ENCODE measurements at regions not wholly inside any gene's neighbourhood (a gene's known extent, or its start where the extent isn't known, plus 50 kb on each side); places are given as distances from the start of the nearest gene placed in this dataset.

DNA sequence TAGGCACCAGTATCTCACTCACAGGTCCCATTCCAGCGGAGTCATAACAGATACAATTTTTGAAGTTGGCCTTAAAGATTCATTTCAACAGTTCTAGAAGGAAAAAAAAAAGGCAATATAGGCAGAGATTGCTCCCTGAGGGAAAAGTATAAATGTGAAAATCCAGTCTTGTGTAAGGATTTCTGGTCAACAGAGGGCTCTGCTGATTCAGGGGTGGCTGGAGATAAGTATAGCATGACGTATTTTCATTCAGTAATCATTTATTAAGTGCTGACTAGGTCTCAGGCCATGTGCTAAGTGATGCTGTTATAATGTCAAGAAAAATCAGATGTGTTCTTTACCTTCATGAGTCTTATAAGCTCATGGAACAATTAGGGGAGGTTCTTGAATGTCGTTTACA is 377.3 kb upstream of the MEF2C start:
- Mint-ChIP-seq H3K4me3 (no peak overlapping the region), H3K27ac (no peak overlapping the region), H3K4me1 (ENCODE audit: low read depth) (peaks cover 6% of the 10 kb centered on the region), H3K9me3 (peaks cover 8% of the 10 kb centered on the region), H3K36me3 (ENCODE audit: low read depth) (no peaks in the 10 kb centered on the region), H3K27me3 (no peaks in the 10 kb centered on the region)
- intact Hi-C loops (cut with micrococcal nuclease) = no loop called here

DNA sequence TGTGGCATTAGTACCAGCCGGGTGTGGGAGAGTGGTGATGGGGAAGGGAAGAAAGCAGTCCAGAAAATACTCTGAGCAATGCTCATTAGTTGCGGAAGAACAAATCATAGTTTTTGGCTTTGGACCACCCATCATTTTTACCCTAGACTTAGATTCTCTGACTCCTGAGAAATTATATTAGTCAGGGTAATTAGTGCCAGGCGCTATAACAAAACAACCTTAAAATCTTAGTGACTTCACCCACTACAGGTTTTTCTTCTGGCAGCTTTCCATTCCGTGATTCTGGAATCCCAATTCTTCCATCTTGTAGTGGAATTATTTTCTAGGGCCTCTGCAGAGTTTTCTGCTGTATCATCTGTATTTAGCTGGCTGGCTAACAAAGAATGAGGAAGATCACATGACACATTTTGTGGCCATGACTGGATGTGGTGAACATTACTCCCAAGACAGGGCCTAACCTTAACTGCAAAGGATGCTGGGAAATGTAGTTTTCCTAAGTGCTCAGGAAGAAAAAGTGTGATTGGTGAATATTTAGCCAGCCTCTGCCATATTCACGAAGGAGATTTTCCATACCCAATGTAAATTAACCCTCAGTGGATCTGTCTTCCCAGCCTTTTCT is 373.0 kb upstream of the MEF2C start:
- peaks cover 14% of the 10 kb centered on the region for H3K4me1 Mint-ChIP-seq (ENCODE audit: low read depth)
- no peaks in the 10 kb centered on the region for H3K36me3 Mint-ChIP-seq (ENCODE audit: low read depth)
- H3K4me3 Mint-ChIP-seq = no peak overlapping the region
- no peak overlapping the region for H3K27ac Mint-ChIP-seq
- intact Hi-C loops (cut with micrococcal nuclease) = no loop called here
- no peaks in the 10 kb centered on the region for H3K27me3 Mint-ChIP-seq
- H3K9me3 Mint-ChIP-seq = peaks cover 10% of the 10 kb centered on the region

DNA sequence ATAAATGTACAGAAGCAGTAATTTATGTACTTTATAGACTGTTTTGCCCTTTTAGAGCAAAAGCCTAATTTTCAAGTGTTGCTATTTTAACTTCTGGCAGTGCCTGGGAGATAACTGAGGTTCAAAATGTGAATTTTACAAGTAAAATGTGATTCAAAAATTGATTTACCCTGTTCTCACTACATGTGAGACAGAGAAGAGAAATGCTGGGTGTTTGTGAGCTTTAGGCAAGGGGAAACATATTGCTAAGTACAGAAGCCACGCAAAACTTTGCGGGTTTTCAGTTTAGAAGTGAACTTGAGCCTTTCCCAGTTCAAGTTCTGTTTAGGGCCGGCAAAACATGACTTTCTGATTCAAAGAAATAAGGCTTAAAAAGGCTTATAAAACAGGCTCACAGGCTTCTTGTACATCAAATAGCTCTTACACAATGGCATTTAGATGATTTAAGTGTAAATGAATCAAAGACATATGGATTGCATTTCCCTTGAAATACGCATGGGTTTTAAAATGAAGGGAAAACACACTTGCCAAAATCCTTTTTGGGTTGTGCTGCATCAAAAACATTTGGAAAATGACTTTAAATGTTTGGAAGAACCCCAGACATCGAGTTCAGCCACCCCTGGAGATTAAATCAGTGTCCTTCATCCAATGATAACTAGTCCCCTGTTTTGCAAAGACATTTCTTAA is 370.8 kb upstream of the MEF2C start:
- H3K36me3 Mint-ChIP-seq (ENCODE audit: low read depth) = no peaks in the 10 kb centered on the region
- H3K4me3 Mint-ChIP-seq = no peak overlapping the region
- peaks cover 14% of the 10 kb centered on the region for H3K4me1 Mint-ChIP-seq (ENCODE audit: low read depth)
- no peaks in the 10 kb centered on the region for H3K27me3 Mint-ChIP-seq
- H3K9me3 Mint-ChIP-seq = peaks cover 10% of the 10 kb centered on the region
- H3K27ac Mint-ChIP-seq = no peak overlapping the region
- intact Hi-C loops (cut with micrococcal nuclease) = no loop called here

DNA sequence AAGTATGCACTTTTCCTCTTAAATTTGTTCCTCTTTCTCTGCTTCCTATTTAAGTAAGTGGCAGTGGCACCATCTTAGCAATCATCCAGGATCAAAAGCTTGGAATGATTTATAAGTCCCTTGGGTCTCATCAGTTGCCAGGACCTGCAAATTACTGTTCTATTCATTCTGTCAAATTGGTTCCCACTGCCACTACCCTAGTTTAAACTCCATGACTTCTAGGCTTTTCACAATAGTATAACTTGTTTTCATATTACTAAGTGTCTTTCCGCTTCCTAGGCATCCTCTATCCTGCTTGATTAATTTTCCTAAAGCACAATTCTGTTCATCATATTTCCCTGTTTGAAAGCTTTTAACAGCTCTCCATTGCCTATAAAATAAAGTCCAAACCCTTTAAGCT is 363.9 kb upstream of the MEF2C start:
- peaks cover 13% of the 10 kb centered on the region for H3K4me1 Mint-ChIP-seq (ENCODE audit: low read depth)
- no peaks in the 10 kb centered on the region for H3K9me3 Mint-ChIP-seq
- H3K27me3 Mint-ChIP-seq = no peaks in the 10 kb centered on the region
- intact Hi-C loops (cut with micrococcal nuclease) = no loop called here
- no peaks in the 10 kb centered on the region for H3K36me3 Mint-ChIP-seq (ENCODE audit: low read depth)
- no peak overlapping the region for H3K4me3 Mint-ChIP-seq
- no peak overlapping the region for H3K27ac Mint-ChIP-seq

DNA sequence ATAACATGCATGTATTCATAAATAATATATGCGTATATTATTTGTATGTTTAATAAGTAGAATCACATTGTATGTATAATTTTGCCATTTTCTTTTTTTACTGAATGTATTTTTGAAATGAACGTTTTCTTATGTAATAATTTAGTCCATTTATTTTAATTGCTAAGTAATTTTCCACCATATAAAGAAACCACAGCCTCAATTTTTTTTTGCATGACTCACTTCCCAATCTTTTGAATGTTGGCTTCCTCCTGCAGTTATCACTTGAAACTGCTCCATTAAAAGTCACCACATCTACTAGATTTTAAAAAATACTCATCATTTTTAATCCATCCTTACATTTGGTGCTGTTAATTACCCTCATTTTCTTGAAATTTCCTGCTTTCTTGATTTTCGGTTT is 363.3 kb upstream of the MEF2C start:
- no peaks in the 10 kb centered on the region for H3K27me3 Mint-ChIP-seq
- no peaks in the 10 kb centered on the region for H3K9me3 Mint-ChIP-seq
- intact Hi-C loops (cut with micrococcal nuclease) = no loop called here
- H3K4me3 Mint-ChIP-seq = no peak overlapping the region
- H3K4me1 Mint-ChIP-seq (ENCODE audit: low read depth) = peaks cover 13% of the 10 kb centered on the region
- no peaks in the 10 kb centered on the region for H3K36me3 Mint-ChIP-seq (ENCODE audit: low read depth)
- H3K27ac Mint-ChIP-seq = no peak overlapping the region

DNA sequence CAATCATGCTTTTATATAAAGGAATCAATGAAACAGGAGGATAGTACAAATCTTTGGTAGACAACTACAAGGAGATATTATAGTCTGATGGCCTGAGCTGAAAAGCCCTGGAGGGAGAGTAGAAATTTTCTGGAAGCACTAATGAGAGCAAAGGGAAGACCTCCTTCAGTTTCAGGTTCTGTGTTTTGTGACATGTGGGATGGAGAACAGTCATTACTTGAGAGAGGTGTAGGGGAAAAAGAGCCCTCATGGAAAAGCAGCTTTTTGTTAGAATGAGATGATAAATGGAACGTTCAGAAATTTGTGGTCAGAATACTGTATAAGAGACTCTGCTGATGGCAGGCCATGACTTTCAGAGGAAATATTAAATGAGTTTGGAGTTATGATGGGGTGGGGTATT is 360.6 kb upstream of the MEF2C start:
- no peak overlapping the region for H3K27ac Mint-ChIP-seq
- no peaks in the 10 kb centered on the region for H3K9me3 Mint-ChIP-seq
- H3K27me3 Mint-ChIP-seq = no peaks in the 10 kb centered on the region
- no peaks in the 10 kb centered on the region for H3K36me3 Mint-ChIP-seq (ENCODE audit: low read depth)
- H3K4me1 Mint-ChIP-seq (ENCODE audit: low read depth) = peaks cover 13% of the 10 kb centered on the region
- H3K4me3 Mint-ChIP-seq = no peak overlapping the region
- intact Hi-C loops (cut with micrococcal nuclease) = no loop called here

DNA sequence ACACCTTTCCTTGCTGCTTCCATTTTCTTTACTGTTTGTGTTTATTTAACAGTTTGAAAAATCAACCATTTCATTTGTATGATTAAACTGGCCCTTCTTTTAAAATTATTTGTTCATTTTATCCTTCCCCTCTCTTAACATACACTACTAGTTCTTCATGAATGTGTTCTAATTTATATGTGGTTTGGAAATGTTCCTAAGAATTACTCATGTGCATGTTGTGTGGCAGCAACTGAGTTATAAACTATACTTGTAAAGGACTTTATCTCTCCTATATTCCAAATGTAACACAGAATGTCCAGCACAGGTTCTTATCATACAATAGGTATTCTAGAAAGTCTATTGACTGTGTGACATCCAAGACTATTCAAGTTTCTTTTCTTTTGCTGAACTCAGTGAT is 358.2 kb upstream of the MEF2C start:
- no peaks in the 10 kb centered on the region for H3K27me3 Mint-ChIP-seq
- H3K9me3 Mint-ChIP-seq = no peaks in the 10 kb centered on the region
- intact Hi-C loops (cut with micrococcal nuclease) = no loop called here
- peaks cover 8% of the 10 kb centered on the region for H3K4me1 Mint-ChIP-seq (ENCODE audit: low read depth)
- H3K36me3 Mint-ChIP-seq (ENCODE audit: low read depth) = no peaks in the 10 kb centered on the region
- H3K27ac Mint-ChIP-seq = no peak overlapping the region
- no peak overlapping the region for H3K4me3 Mint-ChIP-seq

DNA sequence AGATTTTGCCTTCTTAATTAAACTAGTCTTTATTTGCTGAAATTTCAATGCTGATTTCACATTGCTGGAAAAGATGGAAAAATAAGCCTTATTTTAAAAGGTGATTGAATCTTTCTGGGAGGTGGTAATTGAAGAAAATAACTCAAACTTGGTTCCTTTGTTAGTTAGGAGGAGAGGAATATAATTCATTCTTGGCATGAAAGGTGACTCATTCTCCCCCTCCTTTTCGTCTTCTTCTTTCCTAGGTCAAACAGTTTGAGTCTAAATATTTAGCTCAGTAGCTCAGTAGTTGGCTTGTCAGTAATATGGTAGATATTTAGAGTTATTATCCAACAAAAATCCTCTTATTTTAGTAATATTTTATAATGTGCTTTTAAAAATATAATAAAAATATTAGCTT is 353.9 kb upstream of the MEF2C start:
- intact Hi-C loops (cut with micrococcal nuclease) = no loop called here
- H3K9me3 Mint-ChIP-seq = no peaks in the 10 kb centered on the region
- no peaks in the 10 kb centered on the region for H3K27me3 Mint-ChIP-seq
- H3K4me3 Mint-ChIP-seq = no peak overlapping the region
- peaks cover 5% of the 10 kb centered on the region for H3K4me1 Mint-ChIP-seq (ENCODE audit: low read depth)
- H3K36me3 Mint-ChIP-seq (ENCODE audit: low read depth) = no peaks in the 10 kb centered on the region
- H3K27ac Mint-ChIP-seq = no peak overlapping the region

DNA sequence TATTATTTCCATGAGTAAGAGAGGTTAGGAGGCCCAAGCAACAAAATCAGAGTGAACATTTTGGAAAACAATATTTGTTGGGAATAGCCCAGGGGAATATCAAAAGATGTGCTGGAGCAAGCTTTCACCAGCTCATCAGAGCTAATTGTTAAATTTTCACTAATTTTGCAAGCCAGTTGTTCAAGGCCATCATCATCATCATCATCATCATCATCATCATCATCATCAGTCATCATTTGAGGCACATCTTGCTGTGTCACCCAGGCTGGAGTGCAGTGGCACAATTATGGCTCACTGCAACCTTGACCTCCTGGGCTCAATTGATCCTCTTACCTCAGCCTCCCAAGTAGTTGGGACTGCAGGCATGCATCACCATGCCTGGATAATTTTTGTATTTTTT is 350.5 kb upstream of the MEF2C start:
- H3K9me3 Mint-ChIP-seq = no peaks in the 10 kb centered on the region
- H3K27me3 Mint-ChIP-seq = no peaks in the 10 kb centered on the region
- no peaks in the 10 kb centered on the region for H3K36me3 Mint-ChIP-seq (ENCODE audit: low read depth)
- H3K4me1 Mint-ChIP-seq (ENCODE audit: low read depth) = peaks cover 5% of the 10 kb centered on the region
- no peak overlapping the region for H3K27ac Mint-ChIP-seq
- intact Hi-C loops (cut with micrococcal nuclease) = no loop called here
- no peak overlapping the region for H3K4me3 Mint-ChIP-seq

DNA sequence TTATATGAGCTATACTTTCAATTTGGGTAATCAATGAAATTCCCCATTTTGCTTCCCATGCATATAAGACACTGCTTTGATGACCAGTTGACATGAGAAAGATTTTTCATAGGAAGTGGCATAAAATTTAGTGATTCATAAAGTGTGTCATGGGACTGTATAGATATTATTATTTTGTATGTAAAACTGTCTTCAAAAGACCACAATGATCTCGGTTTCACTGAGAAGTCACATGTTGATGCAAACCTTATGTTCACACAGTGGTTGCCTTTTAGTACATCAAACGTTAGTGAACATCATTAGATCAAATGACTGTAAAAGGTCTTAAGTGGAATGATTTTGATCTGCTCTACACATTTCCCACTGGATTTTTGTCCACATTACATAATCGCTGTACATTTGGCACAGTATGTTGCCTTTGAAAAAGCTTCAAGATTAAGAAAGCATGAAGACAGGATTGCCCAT is 349.2 kb upstream of the MEF2C start:
- Mint-ChIP-seq H3K4me1 (ENCODE audit: low read depth) (peaks cover 5% of the 10 kb centered on the region), H3K36me3 (ENCODE audit: low read depth) (no peaks in the 10 kb centered on the region), H3K27me3 (no peaks in the 10 kb centered on the region), H3K27ac (no peak overlapping the region), H3K4me3 (no peak overlapping the region), H3K9me3 (no peaks in the 10 kb centered on the region)
- intact Hi-C loops (cut with micrococcal nuclease) = no loop called here

DNA sequence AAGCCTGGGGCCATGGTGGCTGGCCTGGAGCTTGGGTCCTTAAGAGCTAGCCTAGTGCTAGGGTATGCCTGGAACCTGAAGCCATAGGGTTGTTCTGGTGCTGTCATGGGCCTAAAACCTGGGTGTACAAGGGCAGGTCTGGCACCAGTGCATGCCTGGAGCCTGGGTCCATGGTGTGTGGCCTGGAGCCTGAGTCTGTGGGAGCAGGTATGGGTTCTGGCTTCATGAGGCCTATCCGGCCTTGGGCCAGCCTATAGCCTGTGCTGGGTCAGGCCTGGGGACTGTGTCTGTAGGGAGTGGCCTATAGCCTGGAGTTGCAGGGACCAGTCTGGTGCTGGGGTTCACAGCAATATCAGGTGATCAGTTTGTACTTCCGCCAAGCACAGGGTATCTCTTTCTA is 347.2 kb upstream of the MEF2C start:
- H3K4me1 Mint-ChIP-seq (ENCODE audit: low read depth) = no peaks in the 10 kb centered on the region
- no peak overlapping the region for H3K4me3 Mint-ChIP-seq
- no peaks in the 10 kb centered on the region for H3K27me3 Mint-ChIP-seq
- intact Hi-C loops (cut with micrococcal nuclease) = no loop called here
- H3K27ac Mint-ChIP-seq = no peak overlapping the region
- H3K36me3 Mint-ChIP-seq (ENCODE audit: low read depth) = no peaks in the 10 kb centered on the region
- H3K9me3 Mint-ChIP-seq = no peaks in the 10 kb centered on the region

DNA sequence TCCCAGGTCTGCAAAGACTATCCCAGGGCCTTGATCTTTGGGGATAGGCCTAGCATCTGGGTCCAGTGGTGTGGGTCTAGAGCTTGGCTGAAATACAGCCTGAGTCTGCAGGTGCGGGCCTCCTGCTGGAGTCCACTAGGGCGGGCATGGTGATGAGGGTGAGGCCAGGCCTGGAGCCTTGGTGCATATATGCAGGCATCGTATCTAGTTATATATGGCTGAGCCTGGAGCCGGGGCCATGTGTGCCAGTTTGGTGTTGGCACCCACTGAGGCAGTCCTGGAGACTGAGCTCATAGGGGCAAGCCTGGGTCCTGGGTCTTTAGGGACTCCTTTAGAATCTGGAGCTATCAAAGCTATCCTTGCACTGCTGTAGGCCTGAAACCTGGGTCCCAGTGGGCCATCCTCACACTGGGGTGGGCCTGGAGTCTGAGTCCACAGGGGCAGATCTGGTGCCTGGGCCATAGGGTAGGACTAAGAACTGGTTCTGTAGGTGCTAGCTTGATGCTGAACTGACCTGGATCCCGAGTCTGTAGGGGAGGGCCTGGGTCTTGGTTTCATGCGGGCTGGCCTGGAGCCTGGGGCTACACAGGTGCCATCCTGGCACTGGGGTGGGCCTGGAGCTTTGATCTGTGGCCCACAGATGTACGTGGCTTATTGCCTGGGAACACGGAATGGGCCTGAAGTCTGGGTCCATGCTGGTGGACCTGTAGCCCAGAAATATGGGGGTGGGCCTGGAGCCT is 346.5 kb upstream of the MEF2C start:
- H3K4me3 Mint-ChIP-seq = no peak overlapping the region
- no peaks in the 10 kb centered on the region for H3K27me3 Mint-ChIP-seq
- H3K36me3 Mint-ChIP-seq (ENCODE audit: low read depth) = no peaks in the 10 kb centered on the region
- intact Hi-C loops (cut with micrococcal nuclease) = no loop called here
- H3K27ac Mint-ChIP-seq = no peak overlapping the region
- H3K4me1 Mint-ChIP-seq (ENCODE audit: low read depth) = no peaks in the 10 kb centered on the region
- H3K9me3 Mint-ChIP-seq = no peaks in the 10 kb centered on the region

DNA sequence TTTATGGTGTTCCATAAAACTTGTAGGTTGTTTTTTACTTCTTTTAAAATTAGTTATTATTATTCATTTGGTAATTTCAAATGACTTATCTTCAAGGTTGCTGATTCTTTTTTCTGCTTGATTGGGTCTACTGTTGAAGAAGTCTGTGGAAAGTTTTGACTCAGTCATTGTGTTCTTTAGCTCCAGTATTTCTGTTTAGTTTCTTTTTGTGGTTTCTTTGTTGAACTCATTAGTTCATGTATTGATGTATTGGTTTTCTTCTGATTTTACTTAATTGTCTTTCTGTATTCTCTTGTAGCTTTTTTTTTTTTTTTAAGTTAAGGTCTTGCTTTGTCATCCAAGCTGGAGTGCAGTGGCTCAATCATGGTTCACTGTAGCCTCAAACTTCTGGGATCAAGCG is 345.4 kb upstream of the MEF2C start:
- Mint-ChIP-seq H3K4me3 (no peak overlapping the region), H3K4me1 (ENCODE audit: low read depth) (no peaks in the 10 kb centered on the region), H3K9me3 (no peaks in the 10 kb centered on the region), H3K27me3 (no peaks in the 10 kb centered on the region), H3K27ac (no peak overlapping the region), H3K36me3 (ENCODE audit: low read depth) (no peaks in the 10 kb centered on the region)
- intact Hi-C loops (cut with micrococcal nuclease) = no loop called here

DNA sequence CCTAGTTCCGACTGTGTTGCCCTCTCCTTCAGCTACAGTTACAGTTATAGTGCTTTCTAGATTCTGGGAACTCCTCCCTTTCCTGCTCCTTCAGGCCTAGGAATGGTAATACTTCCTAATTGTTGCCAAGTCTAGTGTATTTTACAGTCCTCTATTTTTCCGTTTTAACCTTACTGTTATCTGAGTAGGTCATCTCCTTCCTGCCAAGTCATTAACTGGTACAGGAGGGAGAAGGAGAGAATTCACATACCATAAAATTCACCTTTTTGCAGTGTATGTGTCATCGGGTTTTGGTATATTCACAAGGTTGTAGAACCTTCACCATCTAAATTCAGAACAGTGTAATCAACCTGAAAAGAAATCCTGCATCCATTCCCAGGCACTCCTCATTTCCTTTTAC is 335.4 kb upstream of the MEF2C start:
- intact Hi-C loops (cut with micrococcal nuclease) = no loop called here
- H3K9me3 Mint-ChIP-seq = peaks cover 9% of the 10 kb centered on the region
- no peak overlapping the region for H3K4me3 Mint-ChIP-seq

More for the DNA sequence above, 335.4 kb upstream of the MEF2C start:
- Mint-ChIP-seq H3K27ac (no peak overlapping the region), H3K36me3 (ENCODE audit: low read depth) (no peaks in the 10 kb centered on the region), H3K4me1 (ENCODE audit: low read depth) (no peaks in the 10 kb centered on the region), H3K27me3 (no peaks in the 10 kb centered on the region)
